ENCODE measurements at regions not wholly inside any gene's neighbourhood (a gene's known extent, or its start where the extent isn't known, plus 50 kb on each side); places are given as distances from the start of the nearest gene placed in this dataset.

DNA sequence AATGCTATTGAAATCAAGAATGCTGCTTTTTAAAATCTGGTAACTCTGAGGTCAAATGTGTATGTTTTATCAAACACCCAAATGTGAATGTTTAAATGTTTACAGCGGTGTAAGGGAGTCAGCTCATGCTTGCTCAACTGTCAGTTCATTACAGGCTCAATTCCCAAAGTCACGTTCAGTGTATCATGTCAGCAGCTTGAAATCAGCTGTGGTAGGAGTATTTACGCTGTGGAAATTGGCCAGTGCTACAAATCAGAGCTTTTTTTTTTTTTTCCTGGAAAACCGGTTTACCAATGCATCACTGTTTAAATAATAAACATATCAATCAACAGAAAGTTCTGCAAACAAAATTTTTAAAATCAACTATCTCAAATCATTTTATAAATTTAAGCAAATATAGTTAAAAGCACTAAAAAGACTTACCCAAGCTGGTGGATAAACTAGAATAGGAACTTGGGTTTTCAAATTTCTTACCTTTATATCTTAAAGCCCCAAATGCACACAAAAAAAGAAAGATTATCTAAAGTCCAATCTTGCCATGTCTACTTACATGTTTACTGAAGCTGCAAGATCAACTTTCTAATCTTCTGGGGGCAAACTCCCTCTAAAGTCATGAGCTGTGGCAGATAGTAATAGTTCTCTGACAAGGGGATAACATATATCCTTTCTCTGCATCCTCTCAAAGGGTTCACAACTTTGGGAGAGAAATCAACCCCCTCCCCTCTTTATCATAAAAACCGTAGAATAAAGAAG is 57.6 kb upstream of the GRAMD2B start:
- 72 to 84% (median 75%) methylated on average over 5 of the region's 5 CpGs for WGBS, 4 donors
- no peak for TF ChIP-seq POLR2A (IDR thresholded peaks at IDR 0.05)
- TF ChIP-seq, protein P1, sequence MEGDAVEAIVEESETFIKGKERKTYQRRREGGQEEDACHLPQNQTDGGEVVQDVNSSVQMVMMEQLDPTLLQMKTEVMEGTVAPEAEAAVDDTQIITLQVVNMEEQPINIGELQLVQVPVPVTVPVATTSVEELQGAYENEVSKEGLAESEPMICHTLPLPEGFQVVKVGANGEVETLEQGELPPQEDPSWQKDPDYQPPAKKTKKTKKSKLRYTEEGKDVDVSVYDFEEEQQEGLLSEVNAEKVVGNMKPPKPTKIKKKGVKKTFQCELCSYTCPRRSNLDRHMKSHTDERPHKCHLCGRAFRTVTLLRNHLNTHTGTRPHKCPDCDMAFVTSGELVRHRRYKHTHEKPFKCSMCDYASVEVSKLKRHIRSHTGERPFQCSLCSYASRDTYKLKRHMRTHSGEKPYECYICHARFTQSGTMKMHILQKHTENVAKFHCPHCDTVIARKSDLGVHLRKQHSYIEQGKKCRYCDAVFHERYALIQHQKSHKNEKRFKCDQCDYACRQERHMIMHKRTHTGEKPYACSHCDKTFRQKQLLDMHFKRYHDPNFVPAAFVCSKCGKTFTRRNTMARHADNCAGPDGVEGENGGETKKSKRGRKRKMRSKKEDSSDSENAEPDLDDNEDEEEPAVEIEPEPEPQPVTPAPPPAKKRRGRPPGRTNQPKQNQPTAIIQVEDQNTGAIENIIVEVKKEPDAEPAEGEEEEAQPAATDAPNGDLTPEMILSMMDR (IDR thresholded peaks at IDR 0.05): no peak
- Histone ChIP-seq H3K4me1 (replicated peaks in 1 of 2) (peaks cover 18 to 20% of the 10 kb centered on the region in 2 donors), H3K36me3 (replicated peaks in 1 of 2) (no peaks in the 10 kb centered on the region), H3K4me3 (no peak overlapping the region), H3K27ac (no peak overlapping the region), H3K27me3 (no peaks in the 10 kb centered on the region), H3K9me3 (replicated peaks in 1 of 3) (no peaks in the 10 kb centered on the region)
- intact Hi-C loops (cut with DNase I): loop anchor here in 1 of 2 donors (10.0 kb wide), 1 partner anchor 79 kb away; no protein-coding TSS in a partner anchor
- no peak for DNase-seq

GRCh38 chr5:126366199-126366560 is 57.0 kb upstream of the GRAMD2B start:
- peaks cover 23% of the 10 kb centered on the region in 2 donors for H3K4me1 ChIP-seq (replicated peaks in 1 of 2)
- H3K27ac ChIP-seq: no peak overlapping the region
- no peak overlapping the region for H3K4me3 ChIP-seq
- intact Hi-C loops (cut with DNase I): loop anchor here in 1 of 2 donors (10.0 kb wide), 1 partner anchor 79 kb away; no protein-coding TSS in a partner anchor
- DNase-seq: no peak
- 68 to 91% (median 82%) methylated on average over 1 of the region's 1 CpG for WGBS, 4 donors
- no peaks in the 10 kb centered on the region for H3K9me3 ChIP-seq (replicated peaks in 1 of 3)
- H3K27me3 ChIP-seq: no peaks in the 10 kb centered on the region
- no peaks in the 10 kb centered on the region for H3K36me3 ChIP-seq (replicated peaks in 1 of 2)
- TF ChIP-seq, protein P1 (IDR thresholded peaks at IDR 0.05): no peak
- no peak for TF ChIP-seq POLR2A (IDR thresholded peaks at IDR 0.05)

DNA sequence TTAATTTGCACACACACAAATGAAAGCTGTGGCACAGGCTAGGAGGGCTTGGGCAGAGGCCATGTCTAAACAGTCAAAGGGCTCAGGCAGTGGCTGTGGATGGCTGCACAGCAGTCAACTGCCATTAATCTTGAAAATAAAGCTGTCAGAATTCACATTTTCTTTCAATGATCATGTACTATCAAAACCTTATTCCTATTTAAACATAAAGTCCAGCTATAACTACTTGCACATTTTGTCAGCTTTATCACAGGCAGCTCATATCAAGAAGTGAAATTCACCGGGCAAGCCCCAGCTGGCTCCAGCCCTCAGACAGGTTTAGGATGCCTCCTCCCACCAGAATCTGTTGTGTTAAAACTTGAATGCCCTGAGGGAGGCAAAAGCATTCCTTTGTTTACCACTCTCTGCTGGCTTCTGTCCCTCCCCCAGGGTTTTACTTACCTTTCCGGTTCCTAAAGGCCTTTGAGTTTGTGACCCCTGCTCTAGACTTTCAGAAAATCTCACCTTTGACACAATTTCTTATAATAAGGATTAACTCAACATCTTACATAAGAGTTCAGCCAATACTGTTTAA is 54.9 kb upstream of the GRAMD2B start:
- intact Hi-C loops (cut with DNase I): loop anchor here in 1 of 2 donors (10.0 kb wide), 1 partner anchor 76 kb away; no protein-coding TSS in a partner anchor
- Histone ChIP-seq H3K36me3 (replicated peaks in 1 of 2) (no peaks in the 10 kb centered on the region), H3K27ac (no peak overlapping the region), H3K4me1 (replicated peaks in 1 of 2) (peaks cover 23% of the 10 kb centered on the region in 2 donors), H3K9me3 (replicated peaks in 1 of 3) (no peaks in the 10 kb centered on the region), H3K4me3 (no peak overlapping the region), H3K27me3 (no peaks in the 10 kb centered on the region)
- no peak for TF ChIP-seq POLR2A (IDR thresholded peaks at IDR 0.05)
- TF ChIP-seq, protein P1 (IDR thresholded peaks at IDR 0.05): no peak
- WGBS, 4 donors: 72 to 90% (median 85%) methylated on average over 2 of the region's 2 CpGs
- DNase-seq: no peak

- 91 to 96% (median 93%) methylated on average over 2 of the region's 2 CpGs for WGBS, 4 donors
- intact Hi-C loops (cut with DNase I): loop anchor here in 1 of 2 donors (10.0 kb wide), 1 partner anchor 76 kb away; no protein-coding TSS in a partner anchor
Observed at GRCh38 chr5:126369083-126369482, 54.1 kb upstream of the GRAMD2B start.

More at GRCh38 chr5:126369083-126369482, 54.1 kb upstream of the GRAMD2B start:
- H3K27ac ChIP-seq: no peak overlapping the region
- no peak for DNase-seq
- H3K36me3 ChIP-seq (replicated peaks in 1 of 2): no peaks in the 10 kb centered on the region
- no peak overlapping the region for H3K4me3 ChIP-seq
- TF ChIP-seq, protein P1 (IDR thresholded peaks at IDR 0.05): no peak
- TF ChIP-seq POLR2A (IDR thresholded peaks at IDR 0.05): no peak
- peaks cover 17 to 19% of the 10 kb centered on the region in 2 donors for H3K4me1 ChIP-seq (replicated peaks in 1 of 2)
- no peaks in the 10 kb centered on the region for H3K9me3 ChIP-seq (replicated peaks in 1 of 3)
- H3K27me3 ChIP-seq: no peaks in the 10 kb centered on the region
